Nephron (organoid): ENCODE measurements at regions not wholly inside any gene's neighbourhood (a gene's known extent, or its start where the extent isn't known, plus 50 kb on each side); places are given as distances from the start of the nearest gene placed in this dataset.

ENCODE experiments used
- H3K27ac Mint-ChIP-seq, 3 experiments: 2 replicates each; pipeline ENCODE4 v1.8.0; 2020; ENCODE audit warnings: mixed read lengths in 3 of 3, mild to moderate bottlenecking in 2 of 3, moderate library complexity in 1 of 3
- H3K27me3 Mint-ChIP-seq: 2 replicates; pipeline ENCODE4 v1.8.0; 2021; ENCODE audit warnings: low read depth, mild to moderate bottlenecking, moderate library complexity, mixed read lengths
- H3K36me3 Mint-ChIP-seq: 2 replicates; pipeline ENCODE4 v1.8.0; 2020; ENCODE audit warnings: low read depth, mixed read lengths
- H3K4me1 Mint-ChIP-seq: 2 replicates; pipeline ENCODE4 v1.8.0; 2020; ENCODE audit warnings: mixed read lengths
- H3K4me3 Mint-ChIP-seq, 3 experiments: 2 replicates each; pipeline ENCODE4 v1.8.0; 2020; ENCODE audit warnings: mild to moderate bottlenecking in 3 of 3, mixed read lengths in 3 of 3, moderate library complexity in 2 of 3
- H3K9me3 Mint-ChIP-seq: 2 replicates; pipeline ENCODE4 v1.8.0; 2020; ENCODE audit warnings: mixed read lengths
- TF ChIP-seq, protein P1 (sequence below), 3 experiments: fragments of 200-600 bp; sonication (generic); IDR thresholded peaks; one replicate each; pipeline ENCODE4 v1.5.0; 2021; ENCODE audit warnings: antibody characterized with exemption in 3 of 3; ENCODE audit not compliant: unreplicated experiment in 3 of 3

DNA sequence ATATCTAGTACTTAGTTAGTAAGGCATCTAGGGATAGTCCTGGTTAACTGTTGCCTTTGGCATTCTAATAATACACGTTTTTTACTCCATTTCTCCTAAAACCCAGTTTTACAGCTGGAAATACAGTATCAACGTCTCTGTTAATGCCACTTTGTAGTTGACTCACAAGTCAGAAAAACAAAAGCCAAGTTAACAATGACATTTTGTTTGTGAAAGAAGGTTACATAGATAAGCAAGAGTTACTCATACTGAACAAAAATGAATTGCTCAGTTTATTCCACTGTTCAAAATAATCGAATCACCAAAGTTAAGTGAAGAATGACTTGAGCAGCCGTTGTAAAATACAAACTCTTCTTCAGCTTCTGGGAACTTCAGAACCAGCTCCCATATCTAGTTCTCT is 540.3 kb downstream of the ETS1 start:
- H3K4me3 Mint-ChIP-seq, result no peak overlapping the region
- no peaks in the 10 kb centered on the region for H3K27me3 Mint-ChIP-seq
- peak overlapping the region in 1 of 3 experiments; percentile 77 for H3K27ac Mint-ChIP-seq
- H3K36me3 Mint-ChIP-seq, result no peaks in the 10 kb centered on the region
- peaks cover 3% of the 10 kb centered on the region for H3K9me3 Mint-ChIP-seq
- TF ChIP-seq, protein P1, sequence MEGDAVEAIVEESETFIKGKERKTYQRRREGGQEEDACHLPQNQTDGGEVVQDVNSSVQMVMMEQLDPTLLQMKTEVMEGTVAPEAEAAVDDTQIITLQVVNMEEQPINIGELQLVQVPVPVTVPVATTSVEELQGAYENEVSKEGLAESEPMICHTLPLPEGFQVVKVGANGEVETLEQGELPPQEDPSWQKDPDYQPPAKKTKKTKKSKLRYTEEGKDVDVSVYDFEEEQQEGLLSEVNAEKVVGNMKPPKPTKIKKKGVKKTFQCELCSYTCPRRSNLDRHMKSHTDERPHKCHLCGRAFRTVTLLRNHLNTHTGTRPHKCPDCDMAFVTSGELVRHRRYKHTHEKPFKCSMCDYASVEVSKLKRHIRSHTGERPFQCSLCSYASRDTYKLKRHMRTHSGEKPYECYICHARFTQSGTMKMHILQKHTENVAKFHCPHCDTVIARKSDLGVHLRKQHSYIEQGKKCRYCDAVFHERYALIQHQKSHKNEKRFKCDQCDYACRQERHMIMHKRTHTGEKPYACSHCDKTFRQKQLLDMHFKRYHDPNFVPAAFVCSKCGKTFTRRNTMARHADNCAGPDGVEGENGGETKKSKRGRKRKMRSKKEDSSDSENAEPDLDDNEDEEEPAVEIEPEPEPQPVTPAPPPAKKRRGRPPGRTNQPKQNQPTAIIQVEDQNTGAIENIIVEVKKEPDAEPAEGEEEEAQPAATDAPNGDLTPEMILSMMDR (IDR thresholded peaks at IDR 0.05; ENCODE audit: unreplicated experiment in 3 of 3), result no peak
- peaks cover 5% of the 10 kb centered on the region for H3K4me1 Mint-ChIP-seq

DNA sequence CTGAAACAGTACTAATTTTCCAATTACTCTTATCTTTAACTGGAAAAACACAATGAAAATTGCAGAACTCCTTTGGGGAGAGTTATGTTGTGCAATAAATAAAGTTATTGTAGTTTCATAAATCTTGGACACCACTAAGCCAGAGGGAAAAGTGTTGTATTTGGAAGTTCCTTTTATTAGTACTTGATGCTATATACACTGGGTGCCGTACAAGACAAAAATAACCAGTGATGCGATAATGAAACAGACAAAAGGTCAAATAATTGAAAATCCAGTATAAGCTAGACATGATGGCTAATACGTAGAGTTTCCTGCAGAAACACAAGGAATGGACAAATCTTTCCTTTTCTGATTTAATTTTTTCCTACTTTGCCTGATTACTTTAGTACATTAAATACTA is 541.1 kb downstream of the ETS1 start:
- no peak overlapping the region for H3K27ac Mint-ChIP-seq
- H3K36me3 Mint-ChIP-seq, result no peaks in the 10 kb centered on the region
- no peaks in the 10 kb centered on the region for H3K27me3 Mint-ChIP-seq
- no peak overlapping the region for H3K4me3 Mint-ChIP-seq
- TF ChIP-seq, protein P1 (IDR thresholded peaks at IDR 0.05; ENCODE audit: unreplicated experiment in 3 of 3), result no peak
- H3K4me1 Mint-ChIP-seq, result no peaks in the 10 kb centered on the region
- peaks cover 3% of the 10 kb centered on the region for H3K9me3 Mint-ChIP-seq

DNA sequence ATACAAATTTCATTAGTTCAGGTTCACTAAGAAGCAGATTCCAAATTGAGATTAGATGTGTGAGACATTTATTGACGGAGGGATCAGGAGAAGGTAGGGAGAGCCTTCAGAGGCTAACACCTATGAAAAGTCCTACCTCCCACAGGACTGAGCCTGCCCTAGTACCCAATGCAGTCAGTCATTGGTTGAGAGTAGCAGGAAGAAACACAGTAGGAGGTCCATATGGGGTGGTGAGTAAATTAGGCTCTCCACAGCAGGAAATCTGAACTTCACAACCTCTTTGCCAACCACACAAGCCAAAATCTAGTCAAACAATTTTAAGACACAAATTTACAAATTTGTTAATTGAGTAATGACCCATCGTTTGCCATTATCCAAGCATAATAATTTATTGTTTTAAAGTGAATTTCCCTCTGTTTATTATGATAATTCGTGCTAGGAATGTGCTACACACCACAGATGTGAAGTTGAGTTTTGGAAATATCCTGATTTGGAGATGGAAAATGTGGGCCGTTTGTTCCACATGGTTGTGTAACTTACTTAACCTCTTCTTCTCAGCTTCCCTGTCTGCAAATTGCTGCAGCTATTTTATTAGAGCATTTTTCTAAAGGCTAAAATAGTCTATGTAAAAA is 542.1 kb downstream of the ETS1 start:
- Mint-ChIP-seq H3K9me3 (peaks cover 3% of the 10 kb centered on the region), H3K27me3 (no peaks in the 10 kb centered on the region), H3K4me3 (no peak overlapping the region), H3K36me3 (no peaks in the 10 kb centered on the region), H3K27ac (no peak overlapping the region), H3K4me1 (no peaks in the 10 kb centered on the region)
- TF ChIP-seq, protein P1 (IDR thresholded peaks at IDR 0.05; ENCODE audit: unreplicated experiment in 3 of 3), result no peak

DNA sequence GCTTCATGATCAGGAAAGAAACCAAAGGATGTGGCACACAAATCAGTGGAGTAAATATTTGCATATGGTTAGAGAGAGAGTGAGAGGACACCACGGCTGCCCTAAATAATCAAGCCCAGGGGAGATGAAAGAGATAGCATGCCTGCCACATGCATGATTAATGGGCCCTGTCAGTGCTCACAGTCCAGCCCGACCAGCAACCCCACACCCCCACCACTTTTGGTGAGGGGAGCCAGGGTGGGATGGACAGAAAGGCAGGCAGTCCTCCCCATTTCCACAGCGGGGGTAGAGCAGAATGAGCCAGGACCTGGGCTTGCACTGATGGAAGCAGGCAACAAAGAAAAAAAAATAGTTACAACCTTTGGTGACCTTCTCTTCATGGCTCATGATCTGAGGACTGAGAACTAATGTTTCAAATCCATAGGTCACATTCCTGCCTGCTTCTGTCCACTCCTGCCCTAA is 545.0 kb downstream of the ETS1 start:
- H3K27me3 Mint-ChIP-seq, result peaks cover 4% of the 10 kb centered on the region
- peaks cover 3% of the 10 kb centered on the region for H3K9me3 Mint-ChIP-seq
- peak overlapping the region in 2 of 3 experiments; percentile 36 to 71 for H3K27ac Mint-ChIP-seq
- peaks cover 8% of the 10 kb centered on the region for H3K4me1 Mint-ChIP-seq
- no peaks in the 10 kb centered on the region for H3K36me3 Mint-ChIP-seq
- H3K4me3 Mint-ChIP-seq, result no peak overlapping the region
- TF ChIP-seq, protein P1 (IDR thresholded peaks at IDR 0.05; ENCODE audit: unreplicated experiment in 3 of 3), result no peak

DNA sequence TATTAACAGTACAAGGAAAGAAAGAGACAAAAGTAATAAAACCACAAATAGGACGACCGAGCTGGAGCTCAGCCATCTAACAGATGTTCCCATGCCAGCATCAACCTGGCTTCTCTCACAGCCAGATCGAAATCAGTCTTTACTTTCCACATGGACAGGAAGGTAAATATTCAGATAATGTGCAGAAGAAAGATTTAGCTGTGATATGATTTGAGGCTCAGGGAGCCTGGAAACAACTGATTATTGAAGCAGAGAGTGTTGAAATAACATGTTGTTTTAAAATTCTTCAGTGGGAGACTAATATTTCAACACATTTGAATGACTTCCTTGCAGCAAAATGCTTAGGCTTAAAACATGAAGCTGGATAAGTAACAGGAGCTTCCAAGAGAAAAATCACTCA is 546.8 kb downstream of the ETS1 start:
- Mint-ChIP-seq H3K4me3 (no peak overlapping the region), H3K4me1 (peaks cover 8% of the 10 kb centered on the region), H3K27me3 (peaks cover 8% of the 10 kb centered on the region), H3K36me3 (no peaks in the 10 kb centered on the region), H3K27ac (no peak overlapping the region), H3K9me3 (peaks cover 3% of the 10 kb centered on the region)
- TF ChIP-seq, protein P1 (IDR thresholded peaks at IDR 0.05; ENCODE audit: unreplicated experiment in 3 of 3), result no peak
